K562 (cell line): ENCODE measurements at regions not wholly inside any gene's neighbourhood (a gene's known extent, or its start where the extent isn't known, plus 50 kb on each side); places are given as distances from the start of the nearest gene placed in this dataset.
"Not testable (repeated sequence)": the region's sequence is repeated elsewhere in the genome, so short reads cannot be mapped to it uniquely, and the experiment has no call there.

Experiments
- ATAC-seq: fragments of 200-7000 bp; cut with Tn5 transposase; 3 replicates; pipeline ENCODE4 v1.9.1; 2020; ENCODE audit warnings: moderate library complexity
- BruUV-seq: library from RNA; stranded (reverse); fragments of 400-500 nt; replicated peaks from 2 replicates; lab custom pipeline; 2021; lab: Mats Ljungman, UMichigan
- CTCF ChIA-PET: fragments of 300-600 bp; formaldehyde crosslinking; extraction: SDS; loops from one replicate; lab custom pipeline; 2021; ENCODE audit warnings: low intra/inter-chr PET ratio; lab: Yijun Ruan, JAX
- POLR2A ChIA-PET: fragments of 300-600, 350-650 bp; sonication (Branson Sonifier 250); formaldehyde crosslinking; extraction: SDS; loops from one replicate; lab custom pipeline; 2021; ENCODE audit warnings: antibody characterized with exemption, inconsistent platforms; lab: Yijun Ruan, JAX
- DNase-seq, 4 experiments: peaks; one replicate each; pipeline versions ENCODE4 v3.0.0 to v3.0.0-alpha.2; 2011 to 2018; ENCODE audit warnings: low spot score in 3 of 4, mixed read lengths in 3 of 4; ENCODE audit errors: extremely low read depth in 1 of 4
- FAIRE-seq: peaks from 2 replicates; lab custom pipeline; 2011; peaks lifted over from hg19 to GRCh38; lab: Jason Lieb, UNC
- H2AFZ ChIP-seq: 2 replicates; pipeline ENCODE4 v1.6.0; 2011; ENCODE audit warnings: low read depth, low read length, control low read depth, inconsistent platforms
- H3K27ac ChIP-seq: fragments of 200-600 bp; 3 replicates; pipeline ENCODE4 v1.8.0; 2011; ENCODE audit warnings: low read depth, mild to moderate bottlenecking, control low read depth, inconsistent platforms, low read length, moderate library complexity, mixed read lengths; ENCODE audit errors: extremely low read depth
- H3K27me3 ChIP-seq, 2 experiments: fragments of 300-600 bp in 1 of 2; 2 replicates in 1 of 2; 3 replicates in 1 of 2; pipeline versions ENCODE4 v1.6.0 to v1.8.0; 2011; ENCODE audit warnings: inconsistent platforms in 2 of 2, low read length in 2 of 2, mild to moderate bottlenecking in 1 of 2, mixed read lengths in 1 of 2, moderate library complexity in 1 of 2; ENCODE audit not compliant: control insufficient read depth in 2 of 2, insufficient read depth in 2 of 2
- H3K36me3 ChIP-seq: fragments of 300-600 bp; 3 replicates; pipeline ENCODE4 v1.8.0; 2011; ENCODE audit warnings: mild to moderate bottlenecking, low read length, inconsistent platforms; ENCODE audit not compliant: control insufficient read depth, insufficient read depth
- H3K4me1 ChIP-seq, 2 experiments: fragments of 200-600 bp in 1 of 2; replicated peaks in 1 of 2; 2 replicates in 1 of 2; 3 replicates in 1 of 2; pipeline versions ENCODE4 v1.5.1 to v1.8.0; 2011; ENCODE audit warnings: inconsistent platforms in 2 of 2, low read length in 2 of 2, mild to moderate bottlenecking in 1 of 2, mixed read lengths in 1 of 2, moderate library complexity in 1 of 2; ENCODE audit not compliant: control insufficient read depth in 2 of 2, insufficient read depth in 2 of 2
- H3K4me2 ChIP-seq: 2 replicates; pipeline ENCODE4 v1.6.1; 2011; ENCODE audit warnings: low read length, control low read depth, inconsistent platforms, mixed read lengths; ENCODE audit not compliant: insufficient read depth
- H3K4me3 ChIP-seq: fragments of 200-600 bp; sonication (generic), shearing (Covaris generic); 2 replicates; pipeline ENCODE4 v1.5.1; 2016; ENCODE audit warnings: control low read depth, inconsistent platforms
- H3K79me2 ChIP-seq: fragments of 200-600 bp; 3 replicates; pipeline ENCODE4 v1.8.0; 2011; ENCODE audit warnings: low read length, inconsistent platforms; ENCODE audit not compliant: control insufficient read depth, insufficient read depth
- H3K9ac ChIP-seq, 2 experiments: 2 replicates each; pipeline versions ENCODE4 v1.6.0 to v1.6.1; 2011; ENCODE audit warnings: low read depth in 2 of 2, low read length in 2 of 2, control low read depth in 1 of 2, inconsistent platforms in 1 of 2, mild to moderate bottlenecking in 1 of 2, mixed read lengths in 1 of 2; ENCODE audit not compliant: insufficient read depth in 1 of 2
- H3K9me1 ChIP-seq: one replicate; pipeline ENCODE4 v1.6.0; 2011; ENCODE audit warnings: inconsistent platforms, mild to moderate bottlenecking, low read length, moderate library complexity; ENCODE audit not compliant: control insufficient read depth, insufficient read depth
- H3K9me3 ChIP-seq: replicated peaks from 2 replicates; pipeline ENCODE4 v1.5.1; 2011; ENCODE audit warnings: low read depth, low read length, inconsistent platforms; ENCODE audit not compliant: control insufficient read depth, insufficient read depth
- H4K20me1 ChIP-seq: replicated peaks from 2 replicates; pipeline ENCODE4 v1.6.1; 2011; ENCODE audit warnings: low read length, inconsistent platforms, mixed read lengths; ENCODE audit not compliant: control insufficient read depth, insufficient read depth
- HDAC3 ChIP-seq: fragments of 450-650 bp; IDR thresholded peaks from 2 replicates; pipeline ENCODE4 v1.6.1; 2018; ENCODE audit warnings: borderline replicate concordance, mild to moderate bottlenecking, moderate library complexity; ENCODE audit not compliant: partially characterized antibody
- ILK ChIP-seq: fragments of 450-650 bp; IDR thresholded peaks from 2 replicates; pipeline ENCODE4 v1.6.1; 2016; ENCODE audit warnings: missing genetic modification characterization, low read depth, mild to moderate bottlenecking, missing compliant biosample characterization, moderate library complexity, borderline replicate concordance
- MXI1 ChIP-seq: IDR thresholded peaks from 2 replicates; pipeline ENCODE4 v1.6.1; 2011; ENCODE audit warnings: low read depth, mild to moderate bottlenecking, improper control_type of control experiment, low read length
- SIN3A ChIP-seq, 2 experiments: fragments of 150-350 bp in 1 of 2; IDR thresholded peaks; 2 replicates each; pipeline ENCODE4 v1.6.1; 2011 to 2016; ENCODE audit warnings: borderline replicate concordance in 2 of 2, low read depth in 2 of 2, low read length in 2 of 2, mild to moderate bottlenecking in 2 of 2, moderate library complexity in 2 of 2; ENCODE audit not compliant: control insufficient read depth in 1 of 2
- ZNF347 ChIP-seq: fragments of 450-650 bp; formaldehyde crosslinking; IDR thresholded peaks from 2 replicates; pipeline ENCODE4 v1.4.0; 2020; ENCODE audit warnings: low read depth, mild to moderate bottlenecking, moderate library complexity
- WGBS: fragments of 100-300 bp; shearing (Covaris generic); methylation state at CpG from one replicate; pipeline ENCODE4 v1.1.6; 2016; ENCODE audit warnings: low coverage, mixed read lengths; ENCODE audit not compliant: insufficient coverage; ENCODE audit errors: missing lambda C conversion rate; 5-methylcytosine and 5-hydroxymethylcytosine counted together
- in situ Hi-C: fragments of 300-500 bp; cut with MboI; formaldehyde crosslinking; loops from 4 replicates; pipeline ENCODE4 v1.15.0; 2018; ENCODE audit warnings: inconsistent platforms, mixed read lengths
- intact Hi-C: fragments of 100-400 bp; cut with micrococcal nuclease; formaldehyde crosslinking; loops from 2 replicates; pipeline ENCODE4 v1.14.2; 2022
- TF ChIP-seq, protein P1 (sequence below): fragments of 450-650 bp; IDR thresholded peaks from 2 replicates; pipeline ENCODE4 v1.6.1; 2017; ENCODE audit warnings: mild to moderate bottlenecking, moderate library complexity

GRCh38 chr12:34219046-34219770, 196.9 kb downstream of the ALG10 start:
- no peaks in the 10 kb centered on the region for H4K20me1 ChIP-seq
- FAIRE-seq, result no peak
- H2AFZ ChIP-seq, result peak overlapping the region; percentile 49
- H3K9me1 ChIP-seq, result no peaks in the 10 kb centered on the region
- TF ChIP-seq ILK (tag) (no peak), ZNF347 (CRISPR knock-in tag) (no peak), MXI1 (no peak), HDAC3 (no peak), SIN3A (IDR thresholded peaks at IDR 0.05; ENCODE audit: borderline replicate concordance in 2 of 2, control insufficient read depth in 1 of 2, low read depth in 2 of 2, low read length in 2 of 2) (no peak)
- TF ChIP-seq, protein P1, sequence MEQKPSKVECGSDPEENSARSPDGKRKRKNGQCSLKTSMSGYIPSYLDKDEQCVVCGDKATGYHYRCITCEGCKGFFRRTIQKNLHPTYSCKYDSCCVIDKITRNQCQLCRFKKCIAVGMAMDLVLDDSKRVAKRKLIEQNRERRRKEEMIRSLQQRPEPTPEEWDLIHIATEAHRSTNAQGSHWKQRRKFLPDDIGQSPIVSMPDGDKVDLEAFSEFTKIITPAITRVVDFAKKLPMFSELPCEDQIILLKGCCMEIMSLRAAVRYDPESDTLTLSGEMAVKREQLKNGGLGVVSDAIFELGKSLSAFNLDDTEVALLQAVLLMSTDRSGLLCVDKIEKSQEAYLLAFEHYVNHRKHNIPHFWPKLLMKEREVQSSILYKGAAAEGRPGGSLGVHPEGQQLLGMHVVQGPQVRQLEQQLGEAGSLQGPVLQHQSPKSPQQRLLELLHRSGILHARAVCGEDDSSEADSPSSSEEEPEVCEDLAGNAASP, result no peak
- TF ChIP-seq, all 486 proteins: peak for 0
- in situ Hi-C loops, result loop anchor here (5.0 to 10.0 kb wide), 3 partner anchors 97 to 386 kb away; no protein-coding TSS in a partner anchor
- Histone ChIP-seq H3K4me1 (peaks cover 0 to 8% of the 10 kb centered on the region in 2 experiments; a peak in 2 of 5 replicates), H3K36me3 (no peaks in the 10 kb centered on the region), H3K4me2 (peak overlapping the region; percentile 10; the same call in 1 of the 2 replicates), H3K4me3 (0 out of 2 replicates have a peak overlapping the region, but pooled peaks have one; percentile 19), H3K27me3 (no peaks in the 10 kb centered on the region; a peak in 1 of 5 replicates), H3K9me3 (no peaks in the 10 kb centered on the region; the same call in 1 of the 2 replicates), H3K9ac (peak overlapping the region in 1 of 2 experiments; percentile 48; a peak in 1 of 4 replicates), H3K27ac (no peak overlapping the region), H3K79me2 (no peaks in the 10 kb centered on the region)
- ATAC-seq, result no peak
- POLR2A ChIA-PET, result no interaction called here
- DNase-seq, result no peak
- intact Hi-C loops, result loop anchor here (5.0 to 10.0 kb wide), 2 partner anchors 73 to 406 kb away; no protein-coding TSS in a partner anchor
- WGBS, result 45% methylated on average over 21 of the region's 42 CpGs
- CTCF ChIA-PET, result interaction anchor here (0.7 to 2.5 kb wide), 4 partner anchors 96 to 1463 kb away, joined by 4 to 19 read pairs (median 8); partner anchors contain the start of gene YARS2
- no TSS peak for BruUV-seq

DNA sequence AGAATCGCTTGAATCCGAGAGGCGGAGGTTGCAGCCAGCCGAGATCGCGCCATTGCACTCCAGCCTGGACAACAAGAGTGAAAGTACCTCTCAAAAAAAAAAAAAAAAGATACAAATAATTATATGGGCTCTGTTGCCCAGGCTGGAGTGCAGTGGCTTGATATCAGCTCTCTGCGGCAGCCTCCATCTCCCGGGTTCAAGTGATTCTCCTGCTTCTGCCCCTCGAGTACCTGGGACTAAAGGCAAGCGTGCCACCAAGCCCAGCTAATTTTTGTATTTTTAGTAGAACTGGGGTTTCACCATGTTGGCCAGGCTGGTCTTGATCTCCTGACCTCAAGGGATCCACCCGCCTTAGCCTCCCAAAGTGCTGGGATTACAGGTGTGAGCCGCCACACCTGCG, 197.8 kb downstream of the ALG10 start:
- H3K4me3 ChIP-seq, POLR2A ChIA-PET, H3K9me1 ChIP-seq, H3K27me3 ChIP-seq, H4K20me1 ChIP-seq, FAIRE-seq, ATAC-seq, H3K9me3 ChIP-seq, H3K4me2 ChIP-seq, H3K36me3 ChIP-seq, H3K9ac ChIP-seq, H3K27ac ChIP-seq, H3K79me2 ChIP-seq, intact Hi-C loops, BruUV-seq, DNase-seq, CTCF ChIA-PET, H3K4me1 ChIP-seq, H2AFZ ChIP-seq: not testable (repeated sequence)
- in situ Hi-C loops, result loop anchor here (10.0 kb wide), 1 partner anchor 1405 kb away; no protein-coding TSS in a partner anchor
- 32% methylated on average over 13 of the region's 13 CpGs for WGBS
